ENCODE measurements at regions not wholly inside any gene's neighbourhood (a gene's known extent, or its start where the extent isn't known, plus 50 kb on each side); places are given as distances from the start of the nearest gene placed in this dataset.

DNA sequence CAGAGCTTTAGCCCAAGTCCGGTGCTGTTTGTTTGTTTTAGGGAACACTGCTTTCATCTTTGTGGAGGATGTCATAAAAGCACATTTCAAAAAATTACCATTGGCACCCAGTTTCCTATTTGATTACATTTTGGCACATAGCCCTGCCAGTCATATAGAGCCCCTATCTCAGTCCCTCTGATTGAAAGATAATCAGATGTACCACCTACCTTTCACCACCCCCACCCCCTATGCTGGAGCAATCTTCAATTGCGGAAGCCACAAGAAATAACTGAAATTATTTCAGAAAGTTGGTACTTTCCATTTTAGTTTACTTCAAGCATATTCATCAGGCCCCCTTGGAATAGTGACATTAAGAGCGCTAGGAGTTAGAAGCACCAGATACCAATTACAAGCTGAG, 136.7 kb upstream of the RPL34 start:
- H3K27me3 ChIP-seq (replicated peaks in 1 of 7) = no peaks in the 10 kb centered on the region
- WGBS, 5 donors = 70 to 81% (median 76%) methylated on average over 3 of the region's 3 CpGs
- no peak for DNase-seq
- H3K9me3 ChIP-seq = no peaks in the 10 kb centered on the region
- H3K4me1 ChIP-seq = peaks cover 0 to 12% (median 0%) of the 10 kb centered on the region in 6 donors
- no peak overlapping the region for H3K4me3 ChIP-seq
- H3K36me3 ChIP-seq = no peaks in the 10 kb centered on the region
- H3K27ac ChIP-seq = no peak overlapping the region
- intact Hi-C loops (cut with DNase I; ENCODE audit: low total_unique reads) = no loop called here
- TF ChIP-seq, protein P1, sequence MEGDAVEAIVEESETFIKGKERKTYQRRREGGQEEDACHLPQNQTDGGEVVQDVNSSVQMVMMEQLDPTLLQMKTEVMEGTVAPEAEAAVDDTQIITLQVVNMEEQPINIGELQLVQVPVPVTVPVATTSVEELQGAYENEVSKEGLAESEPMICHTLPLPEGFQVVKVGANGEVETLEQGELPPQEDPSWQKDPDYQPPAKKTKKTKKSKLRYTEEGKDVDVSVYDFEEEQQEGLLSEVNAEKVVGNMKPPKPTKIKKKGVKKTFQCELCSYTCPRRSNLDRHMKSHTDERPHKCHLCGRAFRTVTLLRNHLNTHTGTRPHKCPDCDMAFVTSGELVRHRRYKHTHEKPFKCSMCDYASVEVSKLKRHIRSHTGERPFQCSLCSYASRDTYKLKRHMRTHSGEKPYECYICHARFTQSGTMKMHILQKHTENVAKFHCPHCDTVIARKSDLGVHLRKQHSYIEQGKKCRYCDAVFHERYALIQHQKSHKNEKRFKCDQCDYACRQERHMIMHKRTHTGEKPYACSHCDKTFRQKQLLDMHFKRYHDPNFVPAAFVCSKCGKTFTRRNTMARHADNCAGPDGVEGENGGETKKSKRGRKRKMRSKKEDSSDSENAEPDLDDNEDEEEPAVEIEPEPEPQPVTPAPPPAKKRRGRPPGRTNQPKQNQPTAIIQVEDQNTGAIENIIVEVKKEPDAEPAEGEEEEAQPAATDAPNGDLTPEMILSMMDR (IDR thresholded peaks at IDR 0.05 in 8 of 11, conservative IDR thresholded peaks at IDR 0.05 in 3 of 11) = no peak
- no peak for TF ChIP-seq POLR2AphosphoS5 (IDR thresholded peaks at IDR 0.05)
- TF ChIP-seq POLR2A (IDR thresholded peaks at IDR 0.05) = no peak

DNA sequence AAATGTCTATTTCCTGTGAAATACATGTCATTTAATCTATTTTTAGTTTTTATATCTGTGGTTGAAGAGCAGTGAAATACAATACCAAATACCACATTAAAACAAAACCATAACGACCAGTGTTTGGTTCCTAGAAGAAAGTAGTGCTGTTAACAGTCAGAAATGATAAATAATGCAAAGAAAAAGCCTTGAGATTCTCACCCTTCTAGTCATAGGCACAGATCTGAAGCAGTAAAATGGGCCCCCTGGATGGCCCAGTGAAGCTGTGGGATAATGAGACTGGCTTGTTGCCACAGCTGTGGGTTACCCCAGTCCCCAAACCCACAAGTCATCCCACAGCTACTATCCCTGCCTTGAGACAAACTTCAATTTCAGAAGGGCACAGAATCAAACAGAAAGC, 137.3 kb upstream of the RPL34 start:
- Histone ChIP-seq H3K9me3 (no peaks in the 10 kb centered on the region), H3K27ac (peak overlapping the region in 1 of 8 donors; percentile 18), H3K4me1 (peaks cover 0 to 12% (median 0%) of the 10 kb centered on the region in 6 donors), H3K4me3 (no peak overlapping the region), H3K27me3 (replicated peaks in 1 of 7) (no peaks in the 10 kb centered on the region), H3K36me3 (no peaks in the 10 kb centered on the region)
- 0 to 10% (median 5%) methylated on average over 1 of the region's 1 CpG for WGBS, 5 donors
- intact Hi-C loops (cut with DNase I; ENCODE audit: low total_unique reads) = no loop called here
- DNase-seq = no peak
- no peak for TF ChIP-seq POLR2AphosphoS5 (IDR thresholded peaks at IDR 0.05)
- TF ChIP-seq, protein P1 (IDR thresholded peaks at IDR 0.05 in 8 of 11, conservative IDR thresholded peaks at IDR 0.05 in 3 of 11) = no peak
- no peak for TF ChIP-seq POLR2A (IDR thresholded peaks at IDR 0.05)

DNA sequence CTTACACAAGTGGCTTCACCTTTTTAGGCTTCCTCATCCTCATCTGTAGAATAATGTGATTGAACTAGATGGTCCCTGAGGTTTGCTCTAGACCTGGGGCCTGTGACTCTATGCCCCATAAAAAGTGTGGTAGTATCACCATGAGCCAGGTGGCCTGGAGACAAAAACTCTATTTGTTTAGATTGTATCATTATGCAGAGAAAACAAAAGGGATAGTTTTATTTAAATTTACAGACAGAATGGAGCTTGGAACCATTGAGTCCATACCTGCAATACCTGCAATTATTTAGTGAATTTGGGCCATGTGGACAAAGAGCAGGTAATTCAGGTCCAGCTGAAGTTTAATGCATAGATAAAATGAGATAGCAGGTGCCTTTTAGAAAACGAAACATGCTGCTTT, 139.5 kb upstream of the RPL34 start:
- H3K4me3 ChIP-seq = no peak overlapping the region
- no peaks in the 10 kb centered on the region for H3K36me3 ChIP-seq
- H3K4me1 ChIP-seq = peaks cover 0 to 12% (median 0%) of the 10 kb centered on the region in 6 donors
- TF ChIP-seq, protein P1 (IDR thresholded peaks at IDR 0.05 in 8 of 11, conservative IDR thresholded peaks at IDR 0.05 in 3 of 11) = no peak
- TF ChIP-seq POLR2A (IDR thresholded peaks at IDR 0.05) = no peak
- TF ChIP-seq POLR2AphosphoS5 (IDR thresholded peaks at IDR 0.05) = no peak
- no peak for DNase-seq
- H3K27ac ChIP-seq = no peak overlapping the region
- intact Hi-C loops (cut with DNase I; ENCODE audit: low total_unique reads) = no loop called here
- no peaks in the 10 kb centered on the region for H3K27me3 ChIP-seq (replicated peaks in 1 of 7)
- H3K9me3 ChIP-seq = no peaks in the 10 kb centered on the region
- WGBS, 5 donors = 79 to 91% (median 84%) methylated on average over 1 of the region's 1 CpG

DNA sequence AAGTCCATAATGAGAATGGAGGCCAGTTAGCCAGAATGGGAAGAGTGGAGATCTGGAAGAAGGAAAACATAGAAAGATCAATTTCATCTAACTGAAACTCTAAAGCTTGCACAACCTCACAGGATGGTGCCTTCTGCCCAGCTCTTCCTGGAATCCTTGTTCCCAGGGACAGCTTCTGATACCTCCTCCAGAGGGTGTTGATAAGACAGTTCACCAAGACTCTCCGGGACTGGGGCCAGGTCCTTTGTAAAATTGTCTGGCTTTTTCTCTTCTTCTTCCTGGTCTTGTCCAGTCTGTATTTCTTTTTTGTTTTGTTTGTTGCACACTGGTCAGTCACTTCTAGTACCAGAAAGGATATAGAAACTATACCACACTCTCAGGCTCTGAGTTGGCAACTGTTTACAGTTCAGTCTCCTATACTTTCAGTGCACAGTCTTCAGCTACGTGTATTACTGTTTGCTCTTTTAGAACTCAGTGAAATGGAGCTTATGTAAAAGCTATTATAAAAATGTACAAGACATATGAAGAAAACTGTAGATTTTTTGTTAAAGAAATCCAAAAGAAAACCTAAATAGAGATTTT, 142.8 kb upstream of the RPL34 start:
- Histone ChIP-seq H3K36me3 (no peaks in the 10 kb centered on the region), H3K27ac (no peak overlapping the region)

More for the DNA sequence above, 142.8 kb upstream of the RPL34 start:
- WGBS, 5 donors = 74 to 87% (median 84%) methylated on average over 2 of the region's 2 CpGs
- intact Hi-C loops (cut with DNase I; ENCODE audit: low total_unique reads) = no loop called here
- Histone ChIP-seq H3K27me3 (replicated peaks in 1 of 7) (no peaks in the 10 kb centered on the region), H3K9me3 (no peaks in the 10 kb centered on the region), H3K4me1 (peaks cover 0 to 2% (median 0%) of the 10 kb centered on the region in 6 donors), H3K4me3 (no peak overlapping the region)
- TF ChIP-seq, protein P1 (IDR thresholded peaks at IDR 0.05 in 8 of 11, conservative IDR thresholded peaks at IDR 0.05 in 3 of 11) = no peak
- TF ChIP-seq POLR2A (IDR thresholded peaks at IDR 0.05) (no peak), POLR2AphosphoS5 (IDR thresholded peaks at IDR 0.05) (no peak)
- DNase-seq = no peak
